OCI-LY3 (cell line): ENCODE measurements at regions not wholly inside any gene's neighbourhood (a gene's known extent, or its start where the extent isn't known, plus 50 kb on each side); places are given as distances from the start of the nearest gene placed in this dataset.

ENCODE experiments used
- H2AFZ ChIP-seq: fragments of 200-600, 300-600 bp; shearing (Covaris generic); 2 replicates; pipeline ENCODE4 v1.6.0; 2014; ENCODE audit warnings: antibody characterized with exemption, low read depth, low read length
- H3K27ac ChIP-seq: fragments of 200-600, 300-600 bp; sonication (generic); 2 replicates; pipeline ENCODE4 v1.5.1; 2014; ENCODE audit warnings: mild to moderate bottlenecking, low read length, moderate library complexity, mixed read lengths
- H3K27me3 ChIP-seq: fragments of 200-600, 300-600 bp; sonication (generic); 2 replicates; pipeline ENCODE4 v1.6.1; 2014; ENCODE audit warnings: low read depth, low read length, mixed read lengths
- H3K36me3 ChIP-seq: fragments of 200-600, 300-600 bp; sonication (generic); replicated peaks from 2 replicates; pipeline ENCODE3; 2014; ENCODE audit warnings: low read depth, low read length, mixed read lengths
- H3K4me1 ChIP-seq: fragments of 300-600, 200-600 bp; sonication (generic); 2 replicates; pipeline ENCODE4 v1.6.1; 2014; ENCODE audit warnings: low read length, mixed read lengths
- H3K4me2 ChIP-seq: fragments of 200-600, 300-600 bp; sonication (generic); 2 replicates; pipeline ENCODE4 v1.6.1; 2014; ENCODE audit warnings: low read length, mixed read lengths
- H3K4me3 ChIP-seq: fragments of 300-600, 200-600 bp; sonication (generic); 2 replicates; pipeline ENCODE4 v1.5.1; 2014; ENCODE audit warnings: antibody characterized with exemption, mild to moderate bottlenecking, low read length, moderate library complexity
- H3K79me2 ChIP-seq: fragments of 300-600, 200-600 bp; shearing (Covaris generic); 2 replicates; pipeline ENCODE4 v1.6.1; 2014; ENCODE audit warnings: mild to moderate bottlenecking, low read length, mixed read lengths
- H3K9ac ChIP-seq: fragments of 300-600, 200-600 bp; shearing (Covaris generic); 2 replicates; pipeline ENCODE4 v1.6.0; 2014; ENCODE audit warnings: mild to moderate bottlenecking, low read length, moderate library complexity
- H3K9me3 ChIP-seq: fragments of 200-600, 300-600 bp; shearing (Covaris generic); 2 replicates; pipeline ENCODE4 v1.6.1; 2014; ENCODE audit warnings: low read length, mixed read lengths; ENCODE audit not compliant: insufficient read depth
- H4K20me1 ChIP-seq: fragments of 200-600, 300-600 bp; sonication (generic); 2 replicates; pipeline ENCODE4 v1.6.1; 2016; ENCODE audit warnings: low read length, mixed read lengths; ENCODE audit not compliant: insufficient read depth
- CTCF ChIP-seq: fragments of 200-600, 300-600 bp; sonication (generic); IDR thresholded peaks from 2 replicates; pipeline ENCODE4 v1.5.1; 2014; ENCODE audit warnings: antibody characterized with exemption, low read length, low read depth
- EZH2phosphoT487 ChIP-seq: fragments of 200-600 bp; shearing (Covaris generic); IDR thresholded peaks from 2 replicates; pipeline ENCODE4 v1.6.1; 2018; ENCODE audit warnings: antibody characterized with exemption, mixed run types, low read depth

GRCh38 chr1:98073823-98074222, 153.0 kb upstream of the DPYD start:
- H2AFZ ChIP-seq = no peak overlapping the region
- H4K20me1 ChIP-seq = no peaks in the 10 kb centered on the region
- no peaks in the 10 kb centered on the region for H3K79me2 ChIP-seq
- H3K27me3 ChIP-seq = no peaks in the 10 kb centered on the region
- no peak for TF ChIP-seq EZH2phosphoT487
- no peak for TF ChIP-seq CTCF
- H3K36me3 ChIP-seq = no peaks in the 10 kb centered on the region
- H3K4me2 ChIP-seq = no peak overlapping the region
- no peaks in the 10 kb centered on the region for H3K9me3 ChIP-seq
- H3K4me3 ChIP-seq = no peak overlapping the region
- H3K4me1 ChIP-seq = no peaks in the 10 kb centered on the region
- no peak overlapping the region for H3K27ac ChIP-seq
- H3K9ac ChIP-seq = no peak overlapping the region

GRCh38 chr1:98073106-98073505, 152.3 kb upstream of the DPYD start:
- Histone ChIP-seq H3K4me1 (no peaks in the 10 kb centered on the region), H3K27me3 (no peaks in the 10 kb centered on the region), H3K27ac (no peak overlapping the region), H3K79me2 (no peaks in the 10 kb centered on the region), H2AFZ (no peak overlapping the region), H4K20me1 (no peaks in the 10 kb centered on the region), H3K4me2 (no peak overlapping the region), H3K9ac (no peak overlapping the region), H3K4me3 (no peak overlapping the region), H3K9me3 (no peaks in the 10 kb centered on the region), H3K36me3 (no peaks in the 10 kb centered on the region)
- no peak for TF ChIP-seq EZH2phosphoT487
- TF ChIP-seq CTCF = no peak

GRCh38 chr1:98072047-98072446, 151.2 kb upstream of the DPYD start:
- Histone ChIP-seq H3K4me1 (no peaks in the 10 kb centered on the region), H3K27ac (no peak overlapping the region), H3K36me3 (no peaks in the 10 kb centered on the region), H3K9me3 (no peaks in the 10 kb centered on the region), H3K27me3 (no peaks in the 10 kb centered on the region), H2AFZ (no peak overlapping the region), H3K9ac (no peak overlapping the region), H3K79me2 (no peaks in the 10 kb centered on the region), H3K4me3 (no peak overlapping the region), H4K20me1 (no peaks in the 10 kb centered on the region), H3K4me2 (no peak overlapping the region)
- TF ChIP-seq EZH2phosphoT487 = no peak
- no peak for TF ChIP-seq CTCF

GRCh38 chr1:98068016-98068415, 147.2 kb upstream of the DPYD start:
- no peaks in the 10 kb centered on the region for H3K36me3 ChIP-seq
- H3K4me2 ChIP-seq = no peak overlapping the region
- TF ChIP-seq CTCF = no peak
- TF ChIP-seq EZH2phosphoT487 = no peak
- no peak overlapping the region for H3K9ac ChIP-seq
- H4K20me1 ChIP-seq = no peaks in the 10 kb centered on the region
- H3K27me3 ChIP-seq = no peaks in the 10 kb centered on the region
- H2AFZ ChIP-seq = no peak overlapping the region
- no peak overlapping the region for H3K27ac ChIP-seq
- no peaks in the 10 kb centered on the region for H3K79me2 ChIP-seq
- H3K4me3 ChIP-seq = no peak overlapping the region
- no peaks in the 10 kb centered on the region for H3K4me1 ChIP-seq
- H3K9me3 ChIP-seq = no peaks in the 10 kb centered on the region
